ENCODE measurements at regions not wholly inside any gene's neighbourhood (a gene's known extent, or its start where the extent isn't known, plus 50 kb on each side); places are given as distances from the start of the nearest gene placed in this dataset.

DNA sequence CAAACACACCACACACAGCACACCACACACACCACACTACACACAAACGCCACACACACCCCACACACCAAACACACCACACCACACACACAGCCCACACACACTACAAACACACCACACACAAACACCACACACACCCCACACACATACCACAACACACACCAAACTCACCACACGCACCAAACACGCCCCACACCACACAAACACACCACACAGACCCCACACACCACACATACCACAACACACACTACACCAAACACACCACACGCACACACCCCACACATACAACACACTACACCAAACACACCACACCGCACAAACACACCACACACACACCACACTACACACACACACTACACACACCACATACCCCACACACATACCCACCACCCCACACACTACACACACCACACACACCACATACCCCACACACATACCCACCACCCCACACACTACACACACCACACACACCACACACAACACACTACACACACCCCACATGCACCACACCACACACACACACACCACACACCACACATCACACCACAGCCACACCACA lies 151.2 kb downstream of the ERCC6L2 start:
- DNase-seq (ENCODE audit: low read depth), result no peak
- H3K27me3 ChIP-seq (replicated peaks; ENCODE audit: control insufficient read depth, insufficient read depth, low read length), result peaks cover 70% of the 10 kb centered on the region
- no peak overlapping the region for H3K4me3 ChIP-seq (ENCODE audit: low read length)
- no peaks in the 10 kb centered on the region for H3K36me3 ChIP-seq (ENCODE audit: control insufficient read depth, insufficient read depth, low read length, severe bottlenecking)
- no peak overlapping the region for H3K9ac ChIP-seq (ENCODE audit: low read length)
- peaks cover 11% of the 10 kb centered on the region for H3K4me1 ChIP-seq (ENCODE audit: control insufficient read depth, insufficient read depth, low read length)
- H3K9me3 ChIP-seq (ENCODE audit: control insufficient read depth, low read length), result peaks cover 2% of the 10 kb centered on the region

DNA sequence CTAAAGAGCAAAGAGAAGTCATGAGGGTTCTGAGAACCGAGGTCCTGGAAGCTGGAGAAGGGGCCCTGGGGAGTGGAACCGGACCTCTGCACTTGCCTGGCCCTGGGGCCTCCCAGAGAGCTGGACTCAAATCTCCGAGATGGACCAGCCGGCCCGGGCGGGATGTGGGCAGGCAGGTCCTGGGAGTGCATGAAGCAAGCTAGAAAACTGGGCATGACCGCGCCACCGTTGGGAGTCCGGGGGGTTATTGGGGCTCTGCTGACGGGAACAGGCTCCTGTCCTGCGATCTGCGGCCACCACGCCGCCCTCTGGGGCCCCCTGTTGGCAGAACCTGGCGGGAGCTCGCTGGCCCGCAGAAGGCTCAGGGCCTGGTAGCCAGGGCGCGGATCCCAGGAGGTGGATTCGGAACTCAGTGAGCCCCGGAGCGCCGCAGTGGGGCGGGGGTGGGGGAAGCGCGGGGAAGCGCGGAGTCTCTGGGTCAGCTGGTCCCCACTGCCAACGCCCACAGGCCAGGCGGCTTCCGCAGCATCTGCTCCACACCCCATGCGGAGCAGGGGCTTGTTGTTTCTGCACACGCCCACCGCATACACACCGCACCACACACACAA lies 150.6 kb downstream of the ERCC6L2 start:
- H3K9me3 ChIP-seq (ENCODE audit: control insufficient read depth, low read length), result peaks cover 2% of the 10 kb centered on the region
- peaks cover 70% of the 10 kb centered on the region for H3K27me3 ChIP-seq (replicated peaks; ENCODE audit: control insufficient read depth, insufficient read depth, low read length)
- peaks cover 5% of the 10 kb centered on the region for H3K4me1 ChIP-seq (ENCODE audit: control insufficient read depth, insufficient read depth, low read length)
- no peak for DNase-seq (ENCODE audit: low read depth)
- no peaks in the 10 kb centered on the region for H3K36me3 ChIP-seq (ENCODE audit: control insufficient read depth, insufficient read depth, low read length, severe bottlenecking)
- no peak overlapping the region for H3K4me3 ChIP-seq (ENCODE audit: low read length)
- H3K9ac ChIP-seq (ENCODE audit: low read length), result no peak overlapping the region

DNA sequence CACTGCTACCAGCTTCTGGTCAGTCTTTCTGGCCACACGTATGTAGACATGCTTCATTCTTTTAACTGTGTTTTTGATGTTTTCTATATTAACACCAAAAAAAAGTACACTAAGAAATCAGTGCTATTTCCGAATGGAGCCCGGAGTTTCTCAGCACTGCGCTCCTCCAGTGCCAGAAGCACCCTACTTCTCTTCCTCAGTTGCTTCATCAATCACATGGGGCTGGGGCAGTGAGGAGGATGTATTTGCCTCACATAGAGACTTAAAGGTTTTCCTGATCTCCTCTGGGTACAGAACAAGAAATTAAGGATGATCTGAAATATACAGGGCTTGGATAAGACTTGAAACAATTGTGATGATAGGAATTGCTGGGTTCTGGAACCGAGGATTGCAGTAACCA lies 148.0 kb downstream of the ERCC6L2 start:
- Histone ChIP-seq H3K4me3 (ENCODE audit: low read length) (no peak overlapping the region), H3K27me3 (replicated peaks; ENCODE audit: control insufficient read depth, insufficient read depth, low read length) (peaks cover 60% of the 10 kb centered on the region), H3K9me3 (ENCODE audit: control insufficient read depth, low read length) (peaks cover 2% of the 10 kb centered on the region), H3K4me1 (ENCODE audit: control insufficient read depth, insufficient read depth, low read length) (no peaks in the 10 kb centered on the region), H3K9ac (ENCODE audit: low read length) (no peak overlapping the region), H3K36me3 (ENCODE audit: control insufficient read depth, insufficient read depth, low read length, severe bottlenecking) (no peaks in the 10 kb centered on the region)
- DNase-seq (ENCODE audit: low read depth), result no peak

DNA sequence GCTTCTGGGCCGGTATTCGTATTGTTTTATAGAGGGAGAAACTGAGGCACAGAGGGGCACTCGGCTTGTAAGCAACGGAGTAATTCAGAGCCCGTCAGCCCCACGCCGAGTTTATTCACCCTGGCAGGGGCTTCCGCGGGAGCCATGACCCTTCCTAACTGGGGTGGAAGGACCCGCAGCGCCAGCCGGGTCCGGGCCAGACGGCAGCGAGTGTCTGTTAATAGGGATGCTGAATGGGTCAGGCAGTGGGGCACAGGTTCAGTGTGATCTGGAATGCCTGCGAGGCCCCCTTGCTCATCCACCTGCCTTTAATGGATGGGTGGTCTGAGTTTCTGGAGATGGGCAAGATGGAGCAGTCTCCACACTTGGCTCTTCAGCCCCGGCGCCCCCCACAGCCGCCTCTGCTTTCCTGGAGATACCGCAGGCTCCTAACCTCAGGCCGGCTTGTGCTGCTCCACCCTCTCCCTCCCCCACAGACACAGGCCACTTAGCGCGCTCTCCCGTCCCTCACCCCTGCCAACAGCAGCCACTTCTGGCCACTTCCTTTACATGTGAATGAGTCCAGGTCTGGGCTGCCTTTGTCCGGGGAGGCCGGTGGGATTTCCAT lies 147.1 kb downstream of the ERCC6L2 start:
- Histone ChIP-seq H3K9me3 (ENCODE audit: control insufficient read depth, low read length) (peaks cover 2% of the 10 kb centered on the region), H3K27me3 (replicated peaks; ENCODE audit: control insufficient read depth, insufficient read depth, low read length) (peaks cover 51% of the 10 kb centered on the region), H3K36me3 (ENCODE audit: control insufficient read depth, insufficient read depth, low read length, severe bottlenecking) (no peaks in the 10 kb centered on the region), H3K4me1 (ENCODE audit: control insufficient read depth, insufficient read depth, low read length) (no peaks in the 10 kb centered on the region), H3K9ac (ENCODE audit: low read length) (no peak overlapping the region), H3K4me3 (ENCODE audit: low read length) (no peak overlapping the region)
- no peak for DNase-seq (ENCODE audit: low read depth)

DNA sequence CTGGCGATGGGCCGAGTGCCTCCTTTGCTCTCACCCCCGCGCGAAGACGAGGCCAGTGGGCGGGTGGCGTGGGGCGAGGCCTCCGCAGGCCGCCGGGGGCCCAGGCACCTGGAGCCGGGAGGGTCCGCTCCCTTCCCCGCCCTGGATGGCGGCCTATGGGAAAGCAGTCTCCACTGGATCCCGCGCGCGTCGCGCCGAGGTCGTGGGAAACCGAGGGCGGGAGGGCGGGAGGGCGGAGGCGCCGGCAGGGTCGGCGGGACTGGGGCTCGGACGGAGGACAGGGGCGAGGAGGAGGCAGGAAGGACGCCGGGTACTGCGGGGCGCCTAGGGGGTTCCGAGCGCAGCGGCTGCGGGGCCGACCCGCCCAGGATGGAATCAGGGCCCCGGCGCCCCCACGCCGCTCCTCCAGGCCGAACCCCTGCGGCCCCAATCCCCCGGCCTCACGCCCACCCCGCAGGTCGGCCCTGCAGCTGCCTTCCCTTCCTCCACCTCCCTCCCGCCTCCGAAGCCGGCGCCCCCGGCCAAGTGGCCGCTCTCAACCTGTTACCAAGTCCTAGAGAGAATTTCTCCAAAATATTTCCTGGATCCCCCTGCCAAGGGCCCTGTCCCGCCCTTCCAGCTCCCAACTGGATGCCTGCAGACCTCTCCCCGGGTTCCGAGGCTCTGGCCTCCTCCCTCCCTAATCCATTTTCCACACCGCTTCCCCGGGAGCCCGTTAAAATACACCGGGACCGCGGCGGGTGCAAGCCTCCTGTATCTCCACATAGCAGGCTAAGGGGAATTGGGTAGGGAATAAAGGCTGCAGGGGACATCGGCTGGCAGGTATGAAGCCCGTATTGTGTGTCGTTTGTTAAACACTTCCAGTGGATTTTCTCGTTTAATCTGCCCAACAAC lies 146.3 kb downstream of the ERCC6L2 start:
- H3K9me3 ChIP-seq (ENCODE audit: control insufficient read depth, low read length), result peaks cover 2% of the 10 kb centered on the region
- peak overlapping the region; percentile 49 for H3K9ac ChIP-seq (ENCODE audit: low read length)
- H3K4me1 ChIP-seq (ENCODE audit: control insufficient read depth, insufficient read depth, low read length), result no peaks in the 10 kb centered on the region
- DNase-seq (ENCODE audit: low read depth), result peak; percentile 33
- peaks cover 49% of the 10 kb centered on the region for H3K27me3 ChIP-seq (replicated peaks; ENCODE audit: control insufficient read depth, insufficient read depth, low read length)
- H3K36me3 ChIP-seq (ENCODE audit: control insufficient read depth, insufficient read depth, low read length, severe bottlenecking), result peaks cover 4% of the 10 kb centered on the region
- peak overlapping the region; percentile 75 for H3K4me3 ChIP-seq (ENCODE audit: low read length)

DNA sequence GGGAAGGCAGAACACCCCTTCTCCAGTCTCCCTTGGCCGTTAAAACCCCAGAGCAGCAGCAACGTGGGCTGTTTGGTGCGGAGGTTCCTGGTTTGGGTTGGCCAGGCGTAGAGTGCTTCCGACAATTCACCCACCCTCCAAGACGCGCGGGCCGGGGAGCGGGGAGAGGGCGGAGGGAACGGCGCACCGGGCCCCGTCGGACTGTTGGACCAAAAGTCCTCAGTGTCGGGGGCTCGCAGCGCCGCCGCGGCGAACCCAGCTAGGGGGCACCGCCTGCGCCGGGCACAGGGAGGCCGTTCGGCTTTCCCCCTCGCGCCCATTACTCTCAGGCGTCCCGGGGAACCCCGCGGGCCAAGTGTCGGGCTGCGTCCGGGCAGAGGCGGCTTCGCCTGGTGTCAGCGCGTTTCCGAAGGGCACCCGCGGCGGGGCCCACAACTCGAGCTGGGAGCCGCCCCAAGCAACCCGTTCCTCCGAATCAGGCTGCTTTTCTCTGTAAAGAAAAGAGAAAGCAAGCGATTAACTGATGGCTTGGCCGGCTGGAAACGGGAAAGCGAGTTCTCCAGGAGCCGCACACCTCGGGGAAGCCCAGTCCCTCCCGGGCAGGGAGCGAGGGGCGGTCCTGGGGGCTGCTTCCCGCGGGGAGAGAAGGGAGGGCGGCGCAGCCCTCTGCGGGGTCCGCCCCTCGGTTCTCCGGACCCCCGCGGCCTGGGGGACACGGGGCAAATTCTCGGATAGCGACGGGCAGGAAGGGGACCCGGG lies 145.5 kb downstream of the ERCC6L2 start:
- Histone ChIP-seq H3K9me3 (ENCODE audit: control insufficient read depth, low read length) (peaks cover 2% of the 10 kb centered on the region), H3K36me3 (ENCODE audit: control insufficient read depth, insufficient read depth, low read length, severe bottlenecking) (peaks cover 4% of the 10 kb centered on the region), H3K9ac (ENCODE audit: low read length) (peak overlapping the region; percentile 49), H3K27me3 (replicated peaks; ENCODE audit: control insufficient read depth, insufficient read depth, low read length) (peaks cover 41% of the 10 kb centered on the region), H3K4me1 (ENCODE audit: control insufficient read depth, insufficient read depth, low read length) (no peaks in the 10 kb centered on the region), H3K4me3 (ENCODE audit: low read length) (peak overlapping the region; percentile 75)
- peak; percentile 57 for DNase-seq (ENCODE audit: low read depth)

DNA sequence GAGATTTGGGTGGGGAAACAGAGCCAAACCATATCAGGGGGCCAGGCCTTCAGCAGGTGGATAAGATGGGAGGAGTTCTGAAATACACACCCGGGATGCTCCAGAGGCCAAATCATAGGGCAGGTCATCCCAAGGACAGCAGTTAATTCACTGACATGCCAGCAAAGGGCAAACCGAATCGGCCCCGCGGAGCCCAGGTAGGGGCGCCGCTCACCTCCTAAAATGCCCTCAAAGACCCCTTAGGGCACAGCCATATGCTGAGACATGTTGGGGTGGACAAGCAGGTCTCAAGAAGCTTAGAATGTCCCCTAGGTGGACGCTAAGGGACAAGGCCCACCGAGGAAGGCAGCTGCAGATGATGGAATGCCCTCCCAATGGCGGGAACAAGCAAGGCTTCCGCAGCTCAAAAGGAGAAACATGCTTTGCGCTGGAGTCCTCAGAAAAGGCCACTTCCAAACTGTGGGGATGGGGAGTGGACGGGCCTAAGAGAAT lies 144.9 kb downstream of the ERCC6L2 start:
- no peak for DNase-seq (ENCODE audit: low read depth)
- Histone ChIP-seq H3K4me3 (ENCODE audit: low read length) (peak overlapping the region; percentile 75), H3K36me3 (ENCODE audit: control insufficient read depth, insufficient read depth, low read length, severe bottlenecking) (peaks cover 4% of the 10 kb centered on the region), H3K4me1 (ENCODE audit: control insufficient read depth, insufficient read depth, low read length) (no peaks in the 10 kb centered on the region), H3K9ac (ENCODE audit: low read length) (no peak overlapping the region), H3K27me3 (replicated peaks; ENCODE audit: control insufficient read depth, insufficient read depth, low read length) (peaks cover 34% of the 10 kb centered on the region), H3K9me3 (ENCODE audit: control insufficient read depth, low read length) (peaks cover 2% of the 10 kb centered on the region)
